Muscle layer of colon (tissue), 2 donors: ENCODE measurements at regions not wholly inside any gene's neighbourhood (a gene's known extent, or its start where the extent isn't known, plus 50 kb on each side); places are given as distances from the start of the nearest gene placed in this dataset.
"Not testable (repeated sequence)": the region's sequence is repeated elsewhere in the genome, so short reads cannot be mapped to it uniquely, and the experiment has no call there.

ENCODE experiments used
- H3K27ac ChIP-seq: one replicate; pipeline ENCODE4 v1.7.0; 2013; ENCODE audit warnings: low read depth, mild to moderate bottlenecking, low read length, moderate library complexity
- H3K27me3 ChIP-seq, 2 donors: one replicate each; pipeline ENCODE4 v1.7.0; 2013; ENCODE audit warnings: low read length in 2 of 2, mild to moderate bottlenecking in 2 of 2; ENCODE audit not compliant: insufficient read depth in 2 of 2, control insufficient read depth in 1 of 2
- H3K36me3 ChIP-seq: one replicate; pipeline ENCODE4 v1.7.0; 2013; ENCODE audit warnings: mild to moderate bottlenecking, low read length; ENCODE audit not compliant: insufficient read depth
- H3K4me1 ChIP-seq: one replicate; pipeline ENCODE4 v1.7.0; 2013; ENCODE audit warnings: mild to moderate bottlenecking, low read length; ENCODE audit not compliant: insufficient read depth
- H3K4me3 ChIP-seq, 2 donors: one replicate each; pipeline ENCODE4 v1.7.0; 2013; ENCODE audit warnings: low read length in 2 of 2, low read depth in 1 of 2, mild to moderate bottlenecking in 1 of 2, moderate library complexity in 1 of 2
- H3K9ac ChIP-seq: one replicate; pipeline ENCODE4 v1.7.0; 2013; ENCODE audit warnings: low read length
- H3K9me3 ChIP-seq: one replicate; pipeline ENCODE4 v1.7.0; 2013; ENCODE audit warnings: mild to moderate bottlenecking, low read length
- donor health status: abdominal sarcoma.
- donor health status: Adenocarcinoma of cecum.

- H3K27me3 ChIP-seq, result no peaks in the 10 kb centered on the region
- no peak overlapping the region for H3K27ac ChIP-seq
- no peaks in the 10 kb centered on the region for H3K4me1 ChIP-seq
- no peaks in the 10 kb centered on the region for H3K9me3 ChIP-seq
- H3K36me3 ChIP-seq, result no peaks in the 10 kb centered on the region
- no peak overlapping the region for H3K9ac ChIP-seq
- H3K4me3 ChIP-seq, result no peak overlapping the region
These were observed 287.2 kb downstream of the RDH14 start for GRCh38 chr2:18273205-18273604.

GRCh38 chr2:18272148-18272494 is 288.3 kb downstream of the RDH14 start:
- no peaks in the 10 kb centered on the region for H3K4me1 ChIP-seq
- no peak overlapping the region for H3K27ac ChIP-seq

GRCh38 chr2:18271370-18272147 is 288.9 kb downstream of the RDH14 start:
- no peak overlapping the region for H3K4me3 ChIP-seq
- no peaks in the 10 kb centered on the region for H3K4me1 ChIP-seq
- H3K9me3 ChIP-seq, result no peaks in the 10 kb centered on the region
- H3K27me3 ChIP-seq, result no peaks in the 10 kb centered on the region
- no peak overlapping the region for H3K27ac ChIP-seq
- no peak overlapping the region for H3K9ac ChIP-seq
- H3K36me3 ChIP-seq, result no peaks in the 10 kb centered on the region

More at GRCh38 chr2:18272148-18272494, 288.3 kb downstream of the RDH14 start:
- H3K27me3 ChIP-seq, result no peaks in the 10 kb centered on the region
- no peaks in the 10 kb centered on the region for H3K36me3 ChIP-seq
- no peak overlapping the region for H3K9ac ChIP-seq
- no peak overlapping the region for H3K4me3 ChIP-seq
- H3K9me3 ChIP-seq, result no peaks in the 10 kb centered on the region

GRCh38 chr2:18268400-18268799 is 292.1 kb downstream of the RDH14 start:
- H3K9ac ChIP-seq, result no peak overlapping the region
- no peak overlapping the region for H3K4me3 ChIP-seq
- H3K4me1 ChIP-seq, result no peaks in the 10 kb centered on the region
- H3K27ac ChIP-seq, result no peak overlapping the region
- H3K9me3 ChIP-seq, result no peaks in the 10 kb centered on the region
- no peaks in the 10 kb centered on the region for H3K27me3 ChIP-seq
- H3K36me3 ChIP-seq, result no peaks in the 10 kb centered on the region

- no peaks in the 10 kb centered on the region for H3K27me3 ChIP-seq
- no peak overlapping the region for H3K4me3 ChIP-seq
- H3K27ac ChIP-seq, result no peak overlapping the region
- no peak overlapping the region for H3K9ac ChIP-seq
- no peaks in the 10 kb centered on the region for H3K9me3 ChIP-seq
- no peaks in the 10 kb centered on the region for H3K36me3 ChIP-seq
- no peaks in the 10 kb centered on the region for H3K4me1 ChIP-seq
These were observed 293.0 kb downstream of the RDH14 start for GRCh38 chr2:18267501-18267900.

- H3K4me3 ChIP-seq, H3K27ac ChIP-seq, H3K27me3 ChIP-seq, H3K9me3 ChIP-seq, H3K9ac ChIP-seq, H3K36me3 ChIP-seq, H3K4me1 ChIP-seq: not testable (repeated sequence)
These were observed 293.8 kb downstream of the RDH14 start for GRCh38 chr2:18266699-18267098.

GRCh38 chr2:18265614-18266586 is 294.6 kb downstream of the RDH14 start:
- no peak overlapping the region for H3K27ac ChIP-seq
- H3K9ac ChIP-seq, result no peak overlapping the region
- no peaks in the 10 kb centered on the region for H3K27me3 ChIP-seq
- no peak overlapping the region for H3K4me3 ChIP-seq
- no peaks in the 10 kb centered on the region for H3K4me1 ChIP-seq
- H3K36me3 ChIP-seq, result no peaks in the 10 kb centered on the region
- no peaks in the 10 kb centered on the region for H3K9me3 ChIP-seq

GRCh38 chr2:18262601-18263000 is 297.9 kb downstream of the RDH14 start:
- Histone ChIP-seq H3K9me3 (no peaks in the 10 kb centered on the region), H3K9ac (no peak overlapping the region), H3K4me3 (no peak overlapping the region), H3K36me3 (no peaks in the 10 kb centered on the region), H3K4me1 (no peaks in the 10 kb centered on the region), H3K27ac (no peak overlapping the region), H3K27me3 (no peaks in the 10 kb centered on the region)

- Histone ChIP-seq H3K9ac (no peak overlapping the region), H3K9me3 (no peaks in the 10 kb centered on the region), H3K27ac (no peak overlapping the region), H3K4me3 (no peak overlapping the region), H3K4me1 (no peaks in the 10 kb centered on the region), H3K36me3 (no peaks in the 10 kb centered on the region), H3K27me3 (no peaks in the 10 kb centered on the region)
These were observed 306.7 kb downstream of the RDH14 start for GRCh38 chr2:18253686-18254197.

- no peak overlapping the region for H3K4me3 ChIP-seq
- no peaks in the 10 kb centered on the region for H3K27me3 ChIP-seq
- no peaks in the 10 kb centered on the region for H3K36me3 ChIP-seq
- H3K4me1 ChIP-seq, result no peaks in the 10 kb centered on the region
- H3K27ac ChIP-seq, result no peak overlapping the region
- no peaks in the 10 kb centered on the region for H3K9me3 ChIP-seq
- no peak overlapping the region for H3K9ac ChIP-seq
These were observed 309.0 kb downstream of the RDH14 start for GRCh38 chr2:18251486-18251885.

- H3K27ac ChIP-seq, result no peak overlapping the region
- H3K4me3 ChIP-seq, result no peak overlapping the region
- H3K36me3 ChIP-seq, result no peaks in the 10 kb centered on the region
- H3K4me1 ChIP-seq, result no peaks in the 10 kb centered on the region
- no peak overlapping the region for H3K9ac ChIP-seq
- H3K9me3 ChIP-seq, result no peaks in the 10 kb centered on the region
- H3K27me3 ChIP-seq, result no peaks in the 10 kb centered on the region
These were observed 313.0 kb downstream of the RDH14 start for GRCh38 chr2:18247282-18248110.
